Glutamatergic neuron (in vitro differentiated cells): ENCODE measurements at regions not wholly inside any gene's neighbourhood (a gene's known extent, or its start where the extent isn't known, plus 50 kb on each side); places are given as distances from the start of the nearest gene placed in this dataset.

Experiments
- DNase-seq: peaks from one replicate; pipeline ENCODE4 v3.0.0; 2022
- H3K27ac Mint-ChIP-seq: one replicate; pipeline ENCODE4 v1.8.0; 2020; ENCODE audit warnings: mild to moderate bottlenecking, mixed read lengths, inconsistent platforms; ENCODE audit not compliant: unreplicated experiment
- H3K27me3 Mint-ChIP-seq: one replicate; pipeline ENCODE4 v1.8.0; 2020; ENCODE audit warnings: mild to moderate bottlenecking, moderate library complexity, mixed read lengths, inconsistent platforms; ENCODE audit not compliant: unreplicated experiment
- H3K36me3 Mint-ChIP-seq: one replicate; pipeline ENCODE4 v1.8.0; 2020; ENCODE audit warnings: mild to moderate bottlenecking, mixed read lengths, inconsistent platforms; ENCODE audit not compliant: unreplicated experiment
- H3K4me1 Mint-ChIP-seq: one replicate; pipeline ENCODE4 v1.8.0; 2020; ENCODE audit warnings: mild to moderate bottlenecking, low read depth, mixed read lengths, inconsistent platforms; ENCODE audit not compliant: unreplicated experiment
- H3K4me3 Mint-ChIP-seq: one replicate; pipeline ENCODE4 v1.8.0; 2020; ENCODE audit warnings: mild to moderate bottlenecking, mixed read lengths, inconsistent platforms; ENCODE audit not compliant: unreplicated experiment
- H3K9me3 Mint-ChIP-seq: one replicate; pipeline ENCODE4 v1.8.0; 2020; ENCODE audit warnings: mild to moderate bottlenecking, moderate library complexity, mixed read lengths, inconsistent platforms; ENCODE audit not compliant: unreplicated experiment
- TF ChIP-seq, protein P1 (sequence below): fragments of 200-600 bp; sonication (generic); IDR thresholded peaks from one replicate; pipeline ENCODE4 v1.5.0; 2021; ENCODE audit not compliant: partially characterized antibody, unreplicated experiment

GRCh38 chr6:10266061-10266460, 148.8 kb downstream of the TFAP2A start:
- no peaks in the 10 kb centered on the region for H3K27me3 Mint-ChIP-seq
- no peaks in the 10 kb centered on the region for H3K9me3 Mint-ChIP-seq
- no peak overlapping the region for H3K27ac Mint-ChIP-seq
- TF ChIP-seq, protein P1, sequence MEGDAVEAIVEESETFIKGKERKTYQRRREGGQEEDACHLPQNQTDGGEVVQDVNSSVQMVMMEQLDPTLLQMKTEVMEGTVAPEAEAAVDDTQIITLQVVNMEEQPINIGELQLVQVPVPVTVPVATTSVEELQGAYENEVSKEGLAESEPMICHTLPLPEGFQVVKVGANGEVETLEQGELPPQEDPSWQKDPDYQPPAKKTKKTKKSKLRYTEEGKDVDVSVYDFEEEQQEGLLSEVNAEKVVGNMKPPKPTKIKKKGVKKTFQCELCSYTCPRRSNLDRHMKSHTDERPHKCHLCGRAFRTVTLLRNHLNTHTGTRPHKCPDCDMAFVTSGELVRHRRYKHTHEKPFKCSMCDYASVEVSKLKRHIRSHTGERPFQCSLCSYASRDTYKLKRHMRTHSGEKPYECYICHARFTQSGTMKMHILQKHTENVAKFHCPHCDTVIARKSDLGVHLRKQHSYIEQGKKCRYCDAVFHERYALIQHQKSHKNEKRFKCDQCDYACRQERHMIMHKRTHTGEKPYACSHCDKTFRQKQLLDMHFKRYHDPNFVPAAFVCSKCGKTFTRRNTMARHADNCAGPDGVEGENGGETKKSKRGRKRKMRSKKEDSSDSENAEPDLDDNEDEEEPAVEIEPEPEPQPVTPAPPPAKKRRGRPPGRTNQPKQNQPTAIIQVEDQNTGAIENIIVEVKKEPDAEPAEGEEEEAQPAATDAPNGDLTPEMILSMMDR, result no peak
- no peak overlapping the region for H3K4me3 Mint-ChIP-seq
- no peaks in the 10 kb centered on the region for H3K36me3 Mint-ChIP-seq
- no peak for DNase-seq
- no peaks in the 10 kb centered on the region for H3K4me1 Mint-ChIP-seq

- Mint-ChIP-seq H3K9me3 (no peaks in the 10 kb centered on the region), H3K27ac (no peak overlapping the region), H3K4me1 (no peaks in the 10 kb centered on the region), H3K27me3 (no peaks in the 10 kb centered on the region), H3K4me3 (no peak overlapping the region), H3K36me3 (no peaks in the 10 kb centered on the region)
- TF ChIP-seq, protein P1, result no peak
- no peak for DNase-seq
Measured at GRCh38 chr6:10262505-10262904, 152.4 kb downstream of the TFAP2A start.

DNA sequence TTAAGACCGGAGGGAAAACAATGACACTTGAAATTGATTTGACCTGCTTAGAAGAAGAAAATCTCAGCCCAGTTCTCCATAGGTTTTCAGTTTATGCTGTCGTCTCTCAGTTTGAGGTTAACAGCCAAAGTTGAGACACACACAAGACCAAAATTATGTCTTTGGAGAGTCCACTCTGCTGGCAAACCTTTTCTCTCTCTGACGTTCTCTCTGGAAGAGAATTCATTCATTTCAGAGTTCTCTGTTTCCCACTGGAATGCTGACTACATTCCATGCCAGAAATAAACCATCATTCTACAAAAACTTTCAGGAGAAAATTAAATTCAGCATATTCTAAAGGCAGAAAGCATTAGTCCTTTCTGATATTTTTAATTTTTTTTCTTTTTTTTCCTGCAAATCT, 155.2 kb downstream of the TFAP2A start:
- no peaks in the 10 kb centered on the region for H3K9me3 Mint-ChIP-seq
- TF ChIP-seq, protein P1, result no peak
- no peaks in the 10 kb centered on the region for H3K4me1 Mint-ChIP-seq
- no peak overlapping the region for H3K4me3 Mint-ChIP-seq
- no peaks in the 10 kb centered on the region for H3K27me3 Mint-ChIP-seq
- no peak overlapping the region for H3K27ac Mint-ChIP-seq
- no peak for DNase-seq
- no peaks in the 10 kb centered on the region for H3K36me3 Mint-ChIP-seq

DNA sequence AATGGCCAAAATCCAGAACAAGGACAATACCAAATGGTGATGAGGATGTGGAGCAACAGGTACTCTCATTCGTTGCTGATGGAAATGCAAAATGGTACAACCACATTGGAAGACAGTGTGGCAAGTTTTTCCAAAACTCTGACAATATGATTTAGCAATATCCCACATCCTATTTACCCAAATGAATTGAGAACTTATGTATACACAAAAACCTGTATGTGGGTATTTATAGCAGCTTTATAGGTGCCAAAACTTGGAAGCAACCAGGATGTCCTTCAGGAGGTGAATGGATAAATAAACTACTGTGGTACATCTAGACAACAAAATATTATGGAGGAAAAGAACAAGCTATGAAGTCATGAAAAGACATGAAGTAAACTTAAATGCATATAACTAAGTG, 156.5 kb downstream of the TFAP2A start:
- H3K4me1 Mint-ChIP-seq, result no peaks in the 10 kb centered on the region
- DNase-seq, result no peak
- H3K36me3 Mint-ChIP-seq, result no peaks in the 10 kb centered on the region
- H3K4me3 Mint-ChIP-seq, result no peak overlapping the region
- TF ChIP-seq, protein P1, result no peak
- no peak overlapping the region for H3K27ac Mint-ChIP-seq
- H3K27me3 Mint-ChIP-seq, result no peaks in the 10 kb centered on the region
- H3K9me3 Mint-ChIP-seq, result no peaks in the 10 kb centered on the region

DNA sequence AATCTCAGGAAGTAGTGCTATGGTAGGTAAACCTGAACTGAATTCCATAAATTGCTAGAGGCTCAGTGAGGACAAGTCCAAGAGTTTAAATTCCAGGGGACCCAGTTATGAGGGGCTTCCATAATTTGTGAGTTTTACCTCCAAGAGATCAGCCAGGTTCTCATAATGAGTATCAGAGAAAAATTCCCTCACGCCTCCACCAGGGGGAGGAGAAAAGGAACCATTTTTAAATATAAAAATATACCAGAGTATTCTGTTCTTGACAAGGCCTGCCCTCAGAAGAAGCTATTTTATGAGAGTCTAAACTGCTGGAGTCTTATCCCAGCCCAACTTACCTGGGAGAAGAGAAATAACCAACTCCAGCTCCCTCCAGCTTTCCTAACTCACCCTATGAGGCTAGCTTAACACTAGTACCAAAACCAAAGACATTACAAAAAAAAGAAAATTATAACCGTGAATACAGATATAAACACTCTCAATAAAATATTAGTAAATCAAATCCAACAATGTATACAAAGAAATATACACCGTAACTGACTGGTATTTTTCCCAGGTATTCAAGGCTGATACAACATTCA, 158.7 kb downstream of the TFAP2A start:
- no peak for DNase-seq
- TF ChIP-seq, protein P1, result peak; percentile 84
- Mint-ChIP-seq H3K4me1 (no peaks in the 10 kb centered on the region), H3K27me3 (no peaks in the 10 kb centered on the region), H3K36me3 (no peaks in the 10 kb centered on the region), H3K27ac (no peak overlapping the region), H3K4me3 (no peak overlapping the region), H3K9me3 (no peaks in the 10 kb centered on the region)
